SK-N-SH (cell line): ENCODE measurements at regions not wholly inside any gene's neighbourhood (a gene's known extent, or its start where the extent isn't known, plus 50 kb on each side); places are given as distances from the start of the nearest gene placed in this dataset.

ENCODE experiments used
- CTCF ChIA-PET: fragments of 300-600, 350-600 bp; formaldehyde crosslinking; extraction: SDS; loops from one replicate; lab custom pipeline; 2021; lab: Yijun Ruan, JAX
- POLR2A ChIA-PET: fragments of 350-600 bp; sonication (Branson Sonifier 250); formaldehyde crosslinking; extraction: SDS; loops from one replicate; lab custom pipeline; 2020; ENCODE audit warnings: antibody characterized with exemption, inconsistent platforms; lab: Yijun Ruan, JAX
- DNase-seq: peaks from one replicate; pipeline ENCODE4 v3.0.0; 2012
- H2AFZ ChIP-seq: fragments of 200-600 bp; sonication (generic); 2 replicates; pipeline ENCODE4 v1.8.1; 2016; ENCODE audit warnings: antibody characterized with exemption, mild to moderate bottlenecking, low read depth
- H3F3A ChIP-seq: fragments of 200-600 bp; sonication (generic); replicated peaks from 2 replicates; pipeline ENCODE3; 2016; ENCODE audit warnings: antibody characterized with exemption, mild to moderate bottlenecking; ENCODE audit not compliant: insufficient read depth
- H3K27ac ChIP-seq, 2 experiments: fragments of 200-500 bp in 1 of 2; fragments of 200-600 bp in 1 of 2; sonication (Bioruptor generic) in 1 of 2; sonication (generic), shearing (Covaris generic) in 1 of 2; 2 replicates each; pipeline versions ENCODE4 v1.5.1 to v1.6.1; 2014 to 2016; ENCODE audit warnings: low read depth in 2 of 2, inconsistent platforms in 1 of 2, low read length in 1 of 2, mild to moderate bottlenecking in 1 of 2, mixed read lengths in 1 of 2
- H3K27me3 ChIP-seq: fragments of 200-600 bp; sonication (generic), shearing (Covaris generic); 2 replicates; pipeline ENCODE4 v1.6.1; 2016; ENCODE audit warnings: mixed run types; ENCODE audit not compliant: insufficient read depth
- H3K36me3 ChIP-seq, 2 experiments: fragments of 200-500 bp in 1 of 2; fragments of 200-600 bp in 1 of 2; sonication (Bioruptor generic) in 1 of 2; sonication (generic) in 1 of 2; replicated peaks in 1 of 2; 2 replicates each; pipeline versions ENCODE3 to v1.5.1; 2014 to 2016; ENCODE audit warnings: low read length in 1 of 2, mild to moderate bottlenecking in 1 of 2; ENCODE audit not compliant: insufficient read depth in 2 of 2, control insufficient read depth in 1 of 2
- H3K4me1 ChIP-seq, 2 experiments: fragments of 200-500 bp in 1 of 2; fragments of 200-600 bp in 1 of 2; sonication (Bioruptor generic) in 1 of 2; sonication (generic), shearing (Covaris generic) in 1 of 2; 2 replicates each; pipeline versions ENCODE4 v1.5.1 to v1.6.1; 2014 to 2016; ENCODE audit warnings: low read depth in 1 of 2, low read length in 1 of 2, mixed run types in 1 of 2; ENCODE audit not compliant: insufficient read depth in 2 of 2, control insufficient read depth in 1 of 2
- H3K4me2 ChIP-seq: fragments of 200-600 bp; sonication (generic), shearing (Covaris generic); 2 replicates; pipeline ENCODE4 v1.6.1; 2017; ENCODE audit warnings: mixed run types
- H3K4me3 ChIP-seq, 2 experiments: fragments of 200-500 bp in 1 of 2; fragments of 200-600 bp in 1 of 2; sonication (Bioruptor generic) in 1 of 2; sonication (generic), shearing (Covaris generic) in 1 of 2; 2 replicates each; pipeline versions ENCODE4 v1.5.1 to v1.8.1; 2014 to 2016; ENCODE audit warnings: low read depth in 2 of 2, inconsistent platforms in 1 of 2, low read length in 1 of 2, mild to moderate bottlenecking in 1 of 2, mixed read lengths in 1 of 2, moderate library complexity in 1 of 2
- H3K79me2 ChIP-seq: fragments of 200-600 bp; sonication (generic); 2 replicates; pipeline ENCODE4 v1.8.1; 2017; ENCODE audit warnings: mild to moderate bottlenecking; ENCODE audit not compliant: insufficient read depth
- H3K9ac ChIP-seq: fragments of 200-600 bp; sonication (generic); 2 replicates; pipeline ENCODE4 v1.6.1; 2017; ENCODE audit warnings: mixed run types
- H3K9me2 ChIP-seq: fragments of 200-600 bp; sonication (generic); 2 replicates; pipeline ENCODE4 v1.6.1; 2017; ENCODE audit warnings: mixed run types
- H3K9me3 ChIP-seq: fragments of 200-600 bp; sonication (generic); 2 replicates; pipeline ENCODE4 v1.6.1; 2017; ENCODE audit warnings: mixed run types, mild to moderate bottlenecking, moderate library complexity
- H4K20me1 ChIP-seq: fragments of 200-600 bp; sonication (generic); 2 replicates; pipeline ENCODE4 v1.6.1; 2017; ENCODE audit warnings: mild to moderate bottlenecking, mixed run types; ENCODE audit not compliant: insufficient read depth
- EP300 ChIP-seq, 2 experiments: IDR thresholded peaks; 2 replicates each; pipeline versions ENCODE4 v1.4.0 to v1.6.1; 2012; ENCODE audit warnings: borderline replicate concordance in 1 of 2, low read depth in 1 of 2, low read length in 1 of 2
- FOSL2 ChIP-seq: IDR thresholded peaks from 2 replicates; pipeline ENCODE4 v1.4.0; 2012; ENCODE audit warnings: low read depth, mild to moderate bottlenecking, moderate library complexity, borderline replicate concordance
- FOXM1 ChIP-seq: IDR thresholded peaks from 2 replicates; pipeline ENCODE4 v1.4.0; 2012; ENCODE audit warnings: low read depth, mild to moderate bottlenecking
- IRF3 ChIP-seq: fragments of 150-350 bp; IDR thresholded peaks from 2 replicates; pipeline ENCODE4 v1.6.1; 2016; ENCODE audit warnings: mild to moderate bottlenecking, low read depth, low read length
- JUND ChIP-seq: IDR thresholded peaks from 2 replicates; pipeline ENCODE4 v1.4.0; 2012
- MEF2A ChIP-seq: IDR thresholded peaks from 2 replicates; pipeline ENCODE4 v1.4.0; 2012; ENCODE audit warnings: low read depth, borderline replicate concordance
- MXI1 ChIP-seq: IDR thresholded peaks from 2 replicates; pipeline ENCODE4 v1.6.1; 2012; ENCODE audit warnings: mild to moderate bottlenecking, low read depth, low read length, improper control_type of control experiment
- POLR2AphosphoS5 ChIP-seq: IDR thresholded peaks from 2 replicates; pipeline ENCODE4 v1.6.1; 2012; ENCODE audit warnings: low read depth, low read length
- RAD21 ChIP-seq: IDR thresholded peaks from 2 replicates; pipeline ENCODE4 v1.6.1; 2012; ENCODE audit warnings: mild to moderate bottlenecking, low read length
- RFX5 ChIP-seq: IDR thresholded peaks from 2 replicates; pipeline ENCODE4 v1.6.1; 2012; ENCODE audit warnings: mild to moderate bottlenecking, improper control_type of control experiment, low read length
- RXRA ChIP-seq: IDR thresholded peaks from 2 replicates; pipeline ENCODE4 v1.4.0; 2012; ENCODE audit warnings: low read depth, mild to moderate bottlenecking, borderline replicate concordance
- SMC3 ChIP-seq: IDR thresholded peaks from 2 replicates; pipeline ENCODE4 v1.6.1; 2012; ENCODE audit warnings: low read depth, low read length, improper control_type of control experiment
- USF2 ChIP-seq: fragments of 150-350 bp; IDR thresholded peaks from 2 replicates; pipeline ENCODE4 v1.6.1; 2017; ENCODE audit warnings: antibody characterized with exemption, low read length, low read depth, borderline replicate concordance
- YY1 ChIP-seq: IDR thresholded peaks from 2 replicates; pipeline ENCODE4 v1.4.0; 2012; ENCODE audit warnings: low read depth, mild to moderate bottlenecking
- WGBS: methylation state at CpG from one replicate; pipeline ENCODE4 v1.1.6; 2017; ENCODE audit warnings: low lambda C conversion rate; 5-methylcytosine and 5-hydroxymethylcytosine counted together

- no peak overlapping the region for H2AFZ ChIP-seq
- peaks cover 10% of the 10 kb centered on the region for H3K9me3 ChIP-seq
- H3K4me3 ChIP-seq: no peak overlapping the region
- H3K9me2 ChIP-seq: no peaks in the 10 kb centered on the region
- no peaks in the 10 kb centered on the region for H3K79me2 ChIP-seq
- no peaks in the 10 kb centered on the region for H3K4me1 ChIP-seq
- DNase-seq: no peak
- ChIA-PET POLR2A (no interaction called here), CTCF (no interaction called here)
- no peak for TF ChIP-seq MEF2A
- no peak overlapping the region for H3K9ac ChIP-seq
- no peaks in the 10 kb centered on the region for H3K36me3 ChIP-seq
- no peak overlapping the region for H3K4me2 ChIP-seq
- H3F3A ChIP-seq: no peaks in the 10 kb centered on the region
- H4K20me1 ChIP-seq: no peaks in the 10 kb centered on the region
- H3K27ac ChIP-seq: no peak overlapping the region
- no peaks in the 10 kb centered on the region for H3K27me3 ChIP-seq
- 0% methylated on average over 1 of the region's 1 CpG for WGBS
These were observed 235.4 kb upstream of the LYPLAL1 start for GRCh38 chr1:218938259-218938658.

DNA sequence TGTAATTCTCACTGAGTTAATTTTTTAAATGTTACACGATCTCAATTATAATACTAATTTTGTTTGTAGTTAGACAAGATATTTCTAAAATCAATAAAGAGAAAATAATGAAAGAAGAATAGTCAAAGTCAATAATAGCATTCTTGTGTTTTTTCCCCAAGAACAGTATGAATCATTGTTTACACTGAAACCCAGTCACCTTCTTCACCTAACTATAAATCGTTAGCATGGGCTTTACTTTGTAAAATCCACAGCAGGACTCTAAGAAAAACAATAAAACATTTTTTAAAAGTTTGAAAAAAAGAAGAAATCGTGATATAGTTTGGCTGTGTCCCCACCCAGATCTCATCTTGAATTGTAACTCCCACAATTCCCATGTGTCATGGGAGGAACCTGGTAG, 234.6 kb upstream of the LYPLAL1 start:
- Histone ChIP-seq H3K27me3 (no peaks in the 10 kb centered on the region), H3F3A (no peaks in the 10 kb centered on the region), H4K20me1 (no peaks in the 10 kb centered on the region), H3K27ac (no peak overlapping the region), H3K9ac (no peak overlapping the region), H2AFZ (no peak overlapping the region), H3K9me3 (peaks cover 10% of the 10 kb centered on the region), H3K9me2 (no peaks in the 10 kb centered on the region), H3K4me1 (no peaks in the 10 kb centered on the region), H3K4me3 (no peak overlapping the region), H3K36me3 (no peaks in the 10 kb centered on the region), H3K4me2 (no peak overlapping the region), H3K79me2 (no peaks in the 10 kb centered on the region)
- no peak for TF ChIP-seq EP300 (IDR thresholded peaks at IDR 0.05; ENCODE audit: borderline replicate concordance in 1 of 2, low read depth in 1 of 2, low read length in 1 of 2)
- no peak for TF ChIP-seq USF2
- TF ChIP-seq JUND: no peak
- no peak for TF ChIP-seq RFX5
- no peak for TF ChIP-seq MXI1
- TF ChIP-seq FOSL2: no peak
- no peak for TF ChIP-seq FOXM1
- TF ChIP-seq POLR2AphosphoS5: no peak
- TF ChIP-seq MEF2A: no peak
- no peak for TF ChIP-seq YY1
- TF ChIP-seq SMC3: no peak
- TF ChIP-seq RXRA: no peak
- no peak for TF ChIP-seq IRF3
- no peak for TF ChIP-seq RAD21
- DNase-seq: no peak
- WGBS: 47% methylated on average over 3 of the region's 3 CpGs
- POLR2A ChIA-PET: no interaction called here
- CTCF ChIA-PET: no interaction called here
